Adrenal gland (tissue), 9 donors: ENCODE measurements at regions not wholly inside any gene's neighbourhood (a gene's known extent, or its start where the extent isn't known, plus 50 kb on each side); places are given as distances from the start of the nearest gene placed in this dataset.

Experiments
- DNase-seq, 7 donors: peaks; one replicate each; pipeline ENCODE4 v3.0.0-alpha.2; 2019 to 2020
- H3K27ac ChIP-seq, 5 donors: fragments of 200-600 bp; sonication (generic) in 4 of 5; 1 replicate in 3 of 5; 2 replicates in 2 of 5; pipeline versions ENCODE4 v1.5.1 to v1.8.0; 2016 to 2020; ENCODE audit warnings: mild to moderate bottlenecking in 1 of 5
- H3K27me3 ChIP-seq: fragments of 200-600 bp; 2 replicates; pipeline ENCODE4 v1.8.0; 2021
- H3K36me3 ChIP-seq, 2 donors: fragments of 200-600 bp; replicated peaks in 1 of 2; 1 replicate in 1 of 2; 2 replicates in 1 of 2; pipeline versions ENCODE4 v1.5.1 to v1.8.0; 2018 to 2022
- H3K4me1 ChIP-seq, 2 donors: fragments of 200-600 bp; replicated peaks in 1 of 2; 1 replicate in 1 of 2; 2 replicates in 1 of 2; pipeline versions ENCODE4 v1.5.1 to v1.8.0; 2018 to 2021
- H3K4me3 ChIP-seq, 4 donors: fragments of 200-600 bp; sonication (generic) in 3 of 4; one replicate each; pipeline ENCODE4 v1.5.1; 2016 to 2018
- H3K9me3 ChIP-seq, 3 donors: fragments of 200-600 bp; sonication (generic) in 1 of 3; replicated peaks in 1 of 3; 1 replicate in 2 of 3; 2 replicates in 1 of 3; pipeline versions ENCODE4 v1.5.1 to v1.8.0; 2016 to 2021
- POLR2A ChIP-seq, 2 donors: fragments of 450-650 bp; IDR thresholded peaks; one replicate each; pipeline ENCODE4 v1.6.1; 2017; ENCODE audit warnings: antibody characterized with exemption in 2 of 2, mild to moderate bottlenecking in 2 of 2, moderate library complexity in 1 of 2
- WGBS, 4 donors: extraction: QIAGEN DNeasy Blood & Tissue Kit in 2 of 4; methylation state at CpG; one replicate each; pipeline versions ENCODE4 v1.1.5 to v1.1.7; 2013 to 2017; 5-methylcytosine and 5-hydroxymethylcytosine counted together
- intact Hi-C, 2 donors: fragments of 100-400 bp; cut with DNase I; formaldehyde crosslinking; loops; one replicate each; pipeline versions ENCODE4 v1.14.1 to v1.15.0; 2022 to 2023
- TF ChIP-seq, protein P1 (sequence below), 6 experiments: fragments of 450-650 bp in 4 of 6; fragments of 200-600 bp in 2 of 6; sonication (generic) in 1 of 6; IDR thresholded peaks; 1 replicate in 5 of 6; 2 replicates in 1 of 6; pipeline versions ENCODE4 v1.5.1 to v1.8.0; 2016 to 2021; ENCODE audit warnings: antibody characterized with exemption in 6 of 6, mild to moderate bottlenecking in 2 of 6, moderate library complexity in 1 of 6
- donor health status: healthy with polysubstance abuse.
- donor health status: Bipolar disorder and iron deficiency.
- donor health status: DM: yes; HTN: yes; CAD: no.
- donor health status: DM: no; HTN: no; CAD: no.
- donor health status: DM: no; HTN: no; CAD: no.

DNA sequence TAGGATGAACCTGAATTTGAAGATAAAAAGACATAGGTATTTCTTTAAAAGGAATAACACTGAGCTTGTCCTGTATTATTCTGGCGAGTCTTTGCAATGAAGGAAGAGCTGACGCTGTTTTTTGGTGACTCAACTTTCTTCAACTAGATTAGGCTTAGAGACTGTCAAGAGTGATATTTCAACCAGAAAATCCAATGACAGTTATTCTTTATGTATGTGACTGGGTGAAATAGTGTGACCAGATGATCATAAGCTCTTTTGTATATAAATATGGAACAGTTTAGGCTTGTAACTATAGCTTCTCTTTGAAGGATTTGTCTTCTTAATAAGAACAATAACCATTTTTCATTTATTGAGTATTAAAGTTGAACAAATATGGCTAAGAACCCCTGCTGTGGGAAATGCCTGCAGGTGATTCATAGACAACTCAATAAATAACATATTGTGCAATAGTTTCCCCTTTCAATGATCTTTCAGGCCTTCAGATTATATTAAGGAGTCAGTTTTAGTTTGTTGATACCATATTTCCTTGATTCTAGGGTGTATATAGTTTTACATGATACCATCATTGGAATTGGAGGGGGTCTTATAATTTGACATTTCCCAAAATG is 265.6 kb upstream of the JAG1 start:
- H3K36me3 ChIP-seq: no peaks in the 10 kb centered on the region
- no peak overlapping the region for H3K27ac ChIP-seq
- no peaks in the 10 kb centered on the region for H3K27me3 ChIP-seq
- DNase-seq: no peak
- H3K4me1 ChIP-seq: no peaks in the 10 kb centered on the region
- no peak overlapping the region for H3K4me3 ChIP-seq
- no peak for TF ChIP-seq POLR2A (IDR thresholded peaks at IDR 0.05)
- TF ChIP-seq, protein P1, sequence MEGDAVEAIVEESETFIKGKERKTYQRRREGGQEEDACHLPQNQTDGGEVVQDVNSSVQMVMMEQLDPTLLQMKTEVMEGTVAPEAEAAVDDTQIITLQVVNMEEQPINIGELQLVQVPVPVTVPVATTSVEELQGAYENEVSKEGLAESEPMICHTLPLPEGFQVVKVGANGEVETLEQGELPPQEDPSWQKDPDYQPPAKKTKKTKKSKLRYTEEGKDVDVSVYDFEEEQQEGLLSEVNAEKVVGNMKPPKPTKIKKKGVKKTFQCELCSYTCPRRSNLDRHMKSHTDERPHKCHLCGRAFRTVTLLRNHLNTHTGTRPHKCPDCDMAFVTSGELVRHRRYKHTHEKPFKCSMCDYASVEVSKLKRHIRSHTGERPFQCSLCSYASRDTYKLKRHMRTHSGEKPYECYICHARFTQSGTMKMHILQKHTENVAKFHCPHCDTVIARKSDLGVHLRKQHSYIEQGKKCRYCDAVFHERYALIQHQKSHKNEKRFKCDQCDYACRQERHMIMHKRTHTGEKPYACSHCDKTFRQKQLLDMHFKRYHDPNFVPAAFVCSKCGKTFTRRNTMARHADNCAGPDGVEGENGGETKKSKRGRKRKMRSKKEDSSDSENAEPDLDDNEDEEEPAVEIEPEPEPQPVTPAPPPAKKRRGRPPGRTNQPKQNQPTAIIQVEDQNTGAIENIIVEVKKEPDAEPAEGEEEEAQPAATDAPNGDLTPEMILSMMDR (IDR thresholded peaks at IDR 0.05): no peak
- H3K9me3 ChIP-seq: no peaks in the 10 kb centered on the region
- 66 to 85% (median 74%) methylated on average over 2 of the region's 2 CpGs for WGBS, 4 donors
- intact Hi-C loops: no loop called here

GRCh38 chr20:10940941-10941340 is 267.1 kb upstream of the JAG1 start:
- no peaks in the 10 kb centered on the region for H3K9me3 ChIP-seq
- 72 to 87% (median 82%) methylated on average over 4 of the region's 4 CpGs for WGBS, 4 donors
- no peak for DNase-seq
- H3K27ac ChIP-seq: no peak overlapping the region
- no peaks in the 10 kb centered on the region for H3K27me3 ChIP-seq
- H3K4me1 ChIP-seq: no peaks in the 10 kb centered on the region
- intact Hi-C loops: no loop called here
- no peak overlapping the region for H3K4me3 ChIP-seq
- H3K36me3 ChIP-seq: no peaks in the 10 kb centered on the region
- no peak for TF ChIP-seq POLR2A (IDR thresholded peaks at IDR 0.05)
- TF ChIP-seq, protein P1 (IDR thresholded peaks at IDR 0.05): no peak

DNA sequence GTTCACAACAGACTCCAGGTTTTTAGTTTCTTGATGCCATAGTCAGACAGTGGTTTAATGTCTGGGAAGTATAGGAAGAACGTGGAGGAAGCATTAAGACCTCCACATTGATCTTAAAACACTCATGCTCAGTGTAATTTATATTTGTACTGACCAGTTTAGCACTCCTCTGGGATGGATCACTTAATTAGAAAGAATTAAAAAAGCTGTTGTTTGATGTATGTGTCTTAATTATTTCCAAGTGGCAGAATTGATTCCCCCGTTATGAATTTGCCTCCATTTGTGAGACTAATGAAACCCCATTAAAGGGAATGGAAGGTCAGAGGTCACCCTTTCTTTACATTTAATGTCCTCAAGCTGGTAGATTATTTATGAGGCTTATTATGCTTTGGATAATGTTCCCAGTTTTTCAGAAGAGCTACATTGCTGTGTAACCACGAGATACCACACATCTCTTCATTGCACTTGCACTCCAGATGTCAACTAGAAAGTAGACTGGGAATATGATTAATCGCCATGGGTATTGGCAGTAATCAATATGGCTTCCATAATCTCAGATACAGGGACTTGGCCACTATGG is 270.0 kb upstream of the JAG1 start:
- no peak for DNase-seq
- Histone ChIP-seq H3K4me3 (no peak overlapping the region), H3K27ac (no peak overlapping the region), H3K9me3 (no peaks in the 10 kb centered on the region), H3K27me3 (no peaks in the 10 kb centered on the region), H3K36me3 (no peaks in the 10 kb centered on the region), H3K4me1 (no peaks in the 10 kb centered on the region)
- WGBS, 4 donors: 65 to 72% (median 69%) methylated on average over 4 of the region's 4 CpGs
- intact Hi-C loops: no loop called here
- TF ChIP-seq, protein P1 (IDR thresholded peaks at IDR 0.05): no peak
- no peak for TF ChIP-seq POLR2A (IDR thresholded peaks at IDR 0.05)

DNA sequence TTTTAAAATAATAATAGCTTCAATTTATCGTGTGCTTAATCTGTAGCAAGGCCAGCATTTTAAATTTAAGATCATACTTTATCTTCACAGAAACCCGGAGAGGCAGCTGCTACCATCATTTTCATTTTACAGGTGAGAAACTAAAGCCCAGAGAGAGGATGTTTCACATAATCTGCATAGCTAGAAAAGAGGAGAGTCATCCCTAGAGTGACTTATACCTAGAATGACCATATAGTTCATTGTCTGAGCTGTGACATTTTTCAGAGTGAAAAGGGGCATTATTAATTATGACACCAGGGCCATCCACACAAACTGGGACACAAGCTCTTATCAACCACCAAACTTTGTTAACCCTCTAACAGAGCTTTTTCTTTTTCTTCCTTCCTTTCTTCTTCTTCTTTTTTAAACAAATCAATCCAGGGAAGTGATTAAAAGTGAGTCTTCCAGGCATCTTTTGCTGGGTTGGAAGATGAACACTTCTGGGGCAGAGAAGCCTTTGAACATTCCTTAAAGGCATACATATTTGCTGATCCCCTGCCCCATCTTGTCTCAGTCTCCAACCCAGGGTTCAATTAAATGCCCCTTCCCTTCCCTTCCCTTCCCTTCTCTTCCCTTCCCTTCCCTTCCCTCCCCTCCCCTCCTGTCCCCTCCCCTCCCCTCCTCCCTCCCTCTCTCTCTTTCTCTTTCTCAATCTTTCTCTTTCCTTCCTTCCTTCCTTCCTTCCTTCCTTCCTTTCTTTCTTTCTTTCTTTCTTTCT is 272.5 kb upstream of the JAG1 start:
- intact Hi-C loops: no loop called here
- TF ChIP-seq, protein P1 (IDR thresholded peaks at IDR 0.05): no peak
- Histone ChIP-seq H3K4me3 (no peak overlapping the region), H3K27ac (no peak overlapping the region), H3K4me1 (no peaks in the 10 kb centered on the region), H3K9me3 (no peaks in the 10 kb centered on the region), H3K36me3 (no peaks in the 10 kb centered on the region), H3K27me3 (no peaks in the 10 kb centered on the region)
- no peak for DNase-seq
- 22 to 53% (median 38%) methylated on average over 2 of the region's 2 CpGs for WGBS, 4 donors
